ENCODE measurements at regions not wholly inside any gene's neighbourhood (a gene's known extent, or its start where the extent isn't known, plus 50 kb on each side); places are given as distances from the start of the nearest gene placed in this dataset.

DNA sequence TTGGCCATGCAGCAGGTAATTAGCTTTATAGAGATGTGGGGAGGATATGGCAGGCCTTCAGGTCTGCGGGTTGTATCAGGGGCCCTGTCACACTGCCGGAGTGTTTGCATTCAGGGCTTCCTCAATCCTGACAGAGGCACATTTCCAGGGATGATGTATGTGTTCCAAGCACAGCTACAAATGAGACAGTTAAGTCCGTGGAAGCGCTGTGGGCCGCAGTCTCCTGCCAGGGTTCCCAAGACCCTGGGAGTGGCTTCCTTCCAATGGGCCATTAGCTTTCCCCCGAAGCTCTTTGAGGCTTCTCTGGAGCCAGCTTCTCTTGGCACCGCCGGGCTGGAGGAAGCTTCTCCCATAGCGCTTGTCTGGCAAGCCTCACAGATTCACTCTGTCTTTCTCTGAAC is 1524.7 kb upstream of the TMEM132C start:
- peak; percentile 84 for DNase-seq

DNA sequence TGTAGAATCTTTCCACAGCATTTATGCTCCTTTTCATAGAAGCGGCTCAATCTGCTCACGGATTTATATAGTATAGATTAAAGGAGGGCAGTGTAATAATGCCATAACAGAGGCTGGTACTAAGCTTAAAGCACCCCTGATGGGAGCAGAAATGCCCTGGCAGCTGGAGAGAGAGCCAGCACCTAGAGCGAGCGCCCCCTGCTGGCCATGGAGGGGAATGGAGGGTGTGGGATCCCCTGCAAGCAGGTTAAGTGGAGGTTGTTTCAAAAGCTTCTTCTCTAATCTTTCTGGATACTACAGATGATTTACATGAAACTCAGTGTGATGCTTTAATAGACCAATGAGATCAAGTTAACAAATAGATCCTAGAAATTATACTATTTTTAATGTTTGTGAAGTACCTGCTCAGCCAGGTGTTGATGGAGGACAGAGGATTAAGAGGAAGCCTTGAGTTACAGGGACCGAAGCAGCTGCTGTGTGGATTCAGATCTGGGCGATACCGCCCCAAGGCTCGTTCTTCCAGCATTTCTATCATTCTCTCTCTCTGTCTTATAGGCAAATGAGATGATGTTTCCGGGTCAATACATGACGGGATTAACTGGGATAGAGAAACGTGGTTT is 1519.3 kb upstream of the TMEM132C start:
- DNase-seq, result peak; percentile 38

DNA sequence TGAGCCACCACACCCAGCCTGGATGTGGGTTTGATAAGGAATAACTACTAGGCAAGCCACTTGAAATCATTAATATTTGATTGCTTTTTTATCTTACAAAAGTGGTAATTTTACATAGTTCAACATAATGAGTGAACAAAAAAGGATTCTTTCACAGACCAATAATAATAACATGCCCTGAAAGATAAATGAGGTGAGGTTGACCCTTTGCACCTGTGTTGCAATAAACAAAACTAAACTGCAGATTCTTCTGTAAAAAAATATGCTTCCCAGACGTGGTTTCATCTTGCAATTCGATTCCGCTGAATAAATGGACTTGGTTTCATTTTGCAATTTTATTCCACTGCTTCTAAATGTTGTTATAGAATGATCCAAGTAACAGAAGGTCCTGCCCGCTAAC is 1514.9 kb upstream of the TMEM132C start:
- no peak for DNase-seq

DNA sequence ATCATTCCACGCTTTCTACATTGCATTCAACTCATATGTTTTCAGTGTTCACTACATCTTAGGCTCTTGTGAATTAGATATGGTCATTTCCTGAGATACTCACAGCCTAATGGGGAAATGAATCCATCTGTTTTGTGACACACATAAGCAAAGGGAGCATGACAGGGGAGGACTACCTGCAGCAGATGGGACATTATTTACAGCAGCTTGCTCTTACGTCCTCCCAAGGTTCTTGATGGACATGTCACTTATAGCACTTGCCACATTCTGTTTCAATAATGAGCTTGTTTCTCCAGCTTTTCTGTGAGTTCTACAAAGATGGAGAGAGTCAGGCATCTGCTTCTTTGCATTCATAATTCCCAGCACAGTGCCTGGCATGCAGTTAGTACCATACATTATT is 1509.6 kb upstream of the TMEM132C start:
- DNase-seq, result no peak

DNA sequence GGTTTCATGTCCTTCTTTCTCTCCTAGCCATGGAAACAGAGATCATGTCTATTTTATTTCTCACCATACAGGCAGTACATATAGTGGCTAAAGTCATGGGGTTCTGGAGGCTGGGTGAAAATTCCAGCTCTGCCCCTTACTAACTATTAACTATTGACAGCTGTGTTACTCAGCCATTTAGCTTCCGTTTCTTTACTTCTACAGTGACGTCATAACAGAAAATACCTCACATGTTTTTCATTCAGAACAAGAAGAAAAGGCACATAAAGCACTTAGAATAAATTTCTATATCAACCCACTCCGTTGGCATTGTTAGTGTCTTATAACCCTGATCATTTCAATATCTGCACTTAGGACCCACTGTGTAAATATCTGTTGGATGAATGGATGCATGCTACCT is 1506.9 kb upstream of the TMEM132C start:
- DNase-seq, result no peak

DNA sequence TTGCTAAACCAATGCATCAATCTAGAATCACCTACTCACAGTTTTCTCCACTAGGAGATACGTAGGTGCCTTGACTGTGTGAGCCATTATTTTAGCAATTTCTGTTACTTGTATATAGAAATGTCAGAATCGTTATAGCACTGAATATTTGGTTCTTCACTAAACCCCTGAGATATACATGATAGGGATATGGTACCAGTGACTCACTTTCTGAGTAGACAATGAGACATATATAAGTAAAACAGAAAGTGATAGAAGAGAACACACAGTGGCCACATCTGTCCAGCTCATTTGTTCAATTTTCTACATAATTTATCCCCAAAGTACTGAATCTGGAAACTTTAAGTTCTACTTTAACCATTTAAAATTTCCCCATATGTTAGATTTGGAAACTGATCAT is 1505.5 kb upstream of the TMEM132C start:
- no peak for DNase-seq

DNA sequence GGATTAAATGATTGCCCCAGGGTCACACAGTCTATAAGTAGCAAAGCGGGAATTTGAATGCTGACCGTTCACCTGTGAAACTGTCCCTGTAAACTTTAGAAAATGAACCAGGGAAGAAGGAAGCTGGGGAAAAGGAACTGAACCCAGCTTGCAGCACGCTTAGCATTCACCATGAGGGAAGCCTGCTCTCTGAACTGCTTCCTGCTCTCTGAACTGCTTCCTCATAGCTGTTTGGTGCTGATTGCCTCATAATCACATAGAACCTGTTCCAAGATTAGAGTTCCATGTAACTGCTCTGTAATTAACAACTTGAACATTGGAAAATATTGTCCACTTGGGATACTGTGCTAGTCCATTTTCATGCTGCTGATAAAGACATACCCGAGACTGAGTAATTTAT is 1504.8 kb upstream of the TMEM132C start:
- DNase-seq, result no peak

DNA sequence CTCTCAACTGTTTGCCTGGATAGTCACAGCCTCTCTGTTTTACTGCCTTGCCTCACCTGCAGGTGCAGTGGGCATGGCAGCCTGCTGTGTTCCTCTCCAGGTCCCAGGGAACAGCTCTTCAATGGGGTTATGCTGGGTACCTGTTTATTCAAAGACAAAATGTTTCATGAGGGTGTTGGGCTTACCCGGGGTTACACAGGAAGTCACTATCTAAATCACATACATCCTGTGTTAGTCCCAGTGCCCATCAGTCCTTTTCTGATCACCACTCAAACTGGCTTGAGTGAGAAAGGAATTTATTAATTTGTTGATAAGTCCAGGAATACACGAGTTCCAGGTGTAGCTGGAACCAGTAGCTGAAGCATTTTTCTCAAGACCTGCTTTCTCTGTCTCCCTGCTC is 1503.6 kb upstream of the TMEM132C start:
- no peak for DNase-seq

DNA sequence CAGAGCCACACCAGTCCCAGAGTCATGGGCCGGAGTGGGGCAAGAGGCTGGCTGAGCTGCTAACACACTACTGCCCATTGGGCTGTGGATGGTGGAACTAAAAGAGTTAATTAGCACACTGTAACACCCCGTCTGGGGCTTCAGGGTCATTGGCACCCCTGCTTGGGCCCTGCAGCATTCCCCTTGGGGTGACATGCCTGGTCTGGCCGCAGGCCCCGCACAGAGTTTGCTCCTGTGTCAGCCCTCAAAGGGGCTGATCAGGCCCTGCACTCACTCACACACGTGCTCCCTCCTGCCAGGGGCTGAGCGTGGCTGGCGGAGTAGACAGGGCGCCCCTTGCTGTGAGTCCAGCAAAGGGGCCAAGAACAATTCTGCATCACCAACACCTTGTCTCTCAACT is 1499.6 kb upstream of the TMEM132C start:
- no peak for DNase-seq

DNA sequence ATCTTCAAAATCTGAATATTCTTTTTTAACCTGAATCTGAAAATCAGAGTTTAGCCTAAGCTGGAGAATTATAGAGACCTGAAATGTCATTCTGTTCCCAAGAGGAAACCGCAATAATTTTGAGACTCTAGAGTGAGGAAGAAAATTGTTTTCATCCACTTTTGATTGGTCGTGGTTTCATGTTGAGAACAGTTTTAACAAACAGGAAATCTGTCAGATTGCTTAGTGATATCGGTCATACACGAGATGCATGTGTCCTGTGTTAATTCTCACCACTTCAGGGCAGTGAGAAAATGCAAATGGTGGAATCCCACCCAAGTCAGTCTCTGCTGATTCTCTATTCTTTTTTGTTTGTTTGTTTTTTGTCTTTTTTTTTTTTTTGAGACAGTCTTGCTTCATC is 1498.5 kb upstream of the TMEM132C start:
- DNase-seq, result no peak

DNA sequence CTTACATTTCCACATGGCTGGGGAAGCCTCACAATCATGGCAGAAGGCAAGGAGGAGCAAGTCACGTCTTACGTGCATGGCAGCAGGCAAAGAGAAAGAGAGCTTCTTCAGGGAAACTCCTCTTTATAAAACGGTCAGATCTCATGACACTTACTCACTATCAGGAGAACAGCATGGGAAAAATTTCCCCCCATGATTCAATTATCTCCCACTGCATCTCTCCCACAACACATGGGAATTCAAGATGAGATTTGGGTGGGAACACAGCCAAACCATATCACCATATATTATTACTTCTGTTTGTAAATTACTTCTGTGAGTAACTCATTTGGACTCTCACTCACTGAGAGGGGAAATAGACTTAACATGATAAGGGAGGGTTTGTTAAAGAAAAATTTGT is 1496.8 kb upstream of the TMEM132C start:
- no peak for DNase-seq

DNA sequence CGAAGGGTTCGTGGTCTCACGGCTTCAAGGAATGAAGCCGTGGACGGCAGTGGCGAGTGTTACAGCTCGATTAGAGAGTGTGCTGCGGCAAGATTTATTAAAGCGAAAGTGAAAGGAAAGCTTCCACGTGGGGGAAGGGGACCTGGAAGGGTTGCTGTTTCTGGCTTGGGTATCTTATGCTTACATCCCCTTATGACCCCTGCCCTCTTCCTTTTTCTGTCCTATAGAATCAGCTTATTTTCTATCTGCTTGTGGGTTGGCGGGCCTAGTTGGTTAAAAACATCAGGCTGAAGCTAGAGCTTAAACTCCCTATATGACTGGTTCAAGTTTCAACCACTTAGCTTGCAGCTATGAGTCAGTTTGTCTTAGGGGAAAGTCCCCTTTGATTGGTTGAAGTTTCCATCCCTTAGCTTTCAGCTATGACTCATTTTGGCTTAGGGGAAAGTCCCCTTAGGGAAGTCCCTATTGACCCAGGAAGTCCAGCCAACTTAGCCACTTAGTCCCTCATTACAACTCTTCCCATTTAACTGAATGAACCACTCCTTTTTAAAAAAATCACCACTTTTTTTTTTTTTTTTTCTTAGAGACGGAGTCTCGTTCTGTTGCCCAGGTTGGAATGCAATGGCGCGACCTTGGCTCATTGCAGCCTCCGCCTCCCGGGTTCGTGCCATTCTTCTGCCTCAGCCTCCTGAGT is 1494.7 kb upstream of the TMEM132C start:
- no peak for DNase-seq

DNA sequence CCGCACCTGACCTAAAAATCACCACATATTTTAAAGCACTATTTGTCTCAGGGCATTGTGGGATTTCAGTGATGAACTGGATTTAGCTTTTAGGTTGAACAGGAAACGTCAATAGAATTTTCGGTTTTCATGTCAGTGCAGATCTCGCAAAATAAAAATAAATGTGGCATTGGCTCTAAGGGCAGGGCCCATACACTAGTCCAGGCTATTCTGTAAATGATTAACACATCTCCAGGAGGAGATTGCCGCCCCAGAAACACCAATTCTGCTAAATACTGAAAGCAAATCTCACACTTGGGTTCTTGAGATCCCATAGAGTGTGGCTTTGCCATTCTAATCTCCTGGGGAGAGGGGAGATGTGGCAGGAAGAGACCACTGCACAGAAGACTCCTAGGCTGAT is 1494.0 kb upstream of the TMEM132C start:
- DNase-seq, result no peak

DNA sequence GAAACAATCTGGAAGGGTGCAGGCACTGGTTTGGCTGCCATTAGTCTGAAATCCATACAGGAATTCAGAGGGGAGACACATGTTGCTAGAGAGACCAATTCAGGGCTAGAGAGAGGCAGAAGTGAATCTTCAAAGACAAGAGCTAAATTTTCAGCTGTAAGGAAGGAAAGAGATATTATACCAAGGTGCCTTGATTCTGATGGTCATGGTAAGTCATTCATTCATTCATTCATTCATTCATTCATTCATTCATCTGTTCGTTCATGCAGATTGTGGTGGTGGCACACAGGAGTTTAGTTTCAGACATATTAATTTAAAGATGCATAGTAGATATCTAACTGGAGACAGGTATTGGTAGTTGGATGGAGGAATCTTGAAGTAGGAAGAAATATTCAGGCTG is 1493.5 kb upstream of the TMEM132C start:
- no peak for DNase-seq

DNA sequence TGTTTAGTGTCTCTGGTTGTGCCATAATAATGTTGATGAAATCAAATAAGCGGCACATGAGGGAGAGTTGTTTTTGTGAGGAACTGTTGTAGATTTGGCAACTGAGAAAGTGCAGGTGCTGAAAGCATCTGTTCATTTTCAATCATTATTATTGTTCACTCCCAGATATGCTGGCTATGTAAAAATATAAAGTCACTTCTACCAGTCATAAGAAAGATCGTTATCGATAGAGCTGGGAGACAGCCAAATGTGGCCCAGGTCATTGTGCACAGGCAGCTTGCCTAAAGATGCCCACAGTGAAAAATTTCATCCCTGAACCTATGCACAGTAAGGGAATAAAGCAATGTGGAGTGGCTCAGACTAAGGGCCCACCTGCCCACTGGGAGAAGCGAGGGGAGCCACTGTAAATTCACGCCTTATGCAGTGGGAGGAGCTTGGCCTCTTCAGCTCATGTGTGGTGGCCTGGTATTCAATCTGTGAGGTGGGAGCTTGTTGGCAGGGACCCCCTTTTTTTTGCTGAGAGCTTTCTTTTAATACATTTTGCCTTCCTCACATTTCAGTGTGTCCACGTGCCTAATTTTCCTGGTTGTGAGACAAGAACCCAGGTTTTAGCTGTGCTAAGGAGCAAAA is 1490.8 kb upstream of the TMEM132C start:
- no peak for DNase-seq

DNA sequence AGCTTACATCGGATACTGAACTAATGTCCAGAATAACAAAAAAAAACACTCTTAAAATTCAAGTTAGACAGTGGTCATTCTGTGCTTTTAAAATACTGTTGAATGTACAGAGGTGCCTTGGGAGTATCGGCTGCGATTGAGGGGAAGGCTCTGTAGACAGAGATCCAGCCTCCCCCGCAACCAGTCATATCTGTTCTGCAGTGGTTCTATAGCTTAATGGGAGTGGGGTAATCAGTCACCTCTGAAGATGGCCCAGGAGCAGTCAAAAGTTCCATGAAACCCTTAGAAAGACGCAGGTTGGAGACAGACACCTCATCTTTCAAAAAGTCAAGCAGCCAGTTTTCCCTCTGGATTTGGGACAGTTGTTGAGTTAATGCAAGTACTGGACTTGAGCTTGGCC is 1486.6 kb upstream of the TMEM132C start:
- no peak for DNase-seq

DNA sequence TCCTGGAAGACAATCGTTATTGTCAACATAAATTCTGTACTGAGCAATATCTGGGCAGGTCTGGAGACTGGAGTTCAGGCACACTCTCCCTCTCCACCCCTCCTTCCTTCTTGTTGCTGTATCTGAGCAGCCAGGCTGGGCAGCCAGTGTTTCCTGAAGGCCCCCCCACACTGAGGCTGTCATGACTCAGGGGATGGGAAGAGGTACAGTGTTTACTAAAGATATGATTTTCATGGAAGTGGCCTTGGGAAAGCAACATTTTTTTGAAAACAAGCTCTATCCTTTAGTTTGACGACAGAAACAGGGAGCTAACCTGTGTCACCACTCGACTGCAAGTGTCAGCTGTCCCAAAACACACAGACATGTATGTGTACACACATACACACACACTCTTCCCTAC is 1485.4 kb upstream of the TMEM132C start:
- DNase-seq, result no peak

DNA sequence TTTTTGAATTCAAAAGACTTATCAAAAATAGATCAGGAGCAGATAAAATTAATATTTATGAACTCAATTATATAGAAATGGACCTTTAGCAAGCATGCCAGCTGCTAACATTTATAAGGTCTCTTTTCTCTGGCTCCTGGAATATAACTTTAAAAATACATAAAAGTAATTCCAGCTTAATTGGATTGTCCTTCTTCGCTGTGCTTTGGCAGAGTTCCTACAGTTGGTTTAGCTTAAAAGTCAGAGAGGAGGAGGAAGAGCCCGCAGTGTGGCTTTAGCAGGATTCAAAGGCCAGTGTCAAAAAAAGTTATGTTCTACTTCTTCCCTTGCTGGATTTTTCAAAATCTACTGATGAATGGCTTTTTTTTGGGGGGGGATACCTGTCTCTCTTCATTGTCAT is 1484.9 kb upstream of the TMEM132C start:
- DNase-seq, result no peak

DNA sequence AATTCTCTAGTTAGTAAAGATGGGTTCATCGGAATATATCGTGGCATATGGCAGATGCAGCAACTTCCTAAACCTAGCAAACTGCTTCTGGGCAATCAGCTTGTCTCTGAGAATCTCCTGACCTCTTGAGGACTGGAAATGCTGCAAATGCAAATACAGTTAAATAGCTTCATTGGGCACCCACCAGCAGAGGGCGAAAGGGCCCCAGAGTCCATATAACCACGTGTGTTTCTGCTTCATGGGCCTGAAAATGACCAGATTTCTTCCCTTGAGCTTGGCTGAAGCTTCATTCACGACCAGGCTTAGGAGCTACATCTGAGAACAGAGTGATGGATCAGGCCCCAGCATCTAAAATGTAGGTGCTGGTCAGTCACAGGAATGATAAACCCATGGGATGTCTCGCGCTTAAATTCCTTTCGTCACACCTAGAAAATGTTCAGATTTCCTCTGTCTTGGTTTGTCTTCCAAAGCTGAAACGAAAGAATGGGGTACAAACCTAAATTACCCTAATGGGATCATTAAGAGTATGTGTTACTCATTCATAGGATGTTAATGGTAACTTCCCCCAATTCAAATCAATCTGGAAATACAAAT is 1482.5 kb upstream of the TMEM132C start:
- DNase-seq, result no peak

DNA sequence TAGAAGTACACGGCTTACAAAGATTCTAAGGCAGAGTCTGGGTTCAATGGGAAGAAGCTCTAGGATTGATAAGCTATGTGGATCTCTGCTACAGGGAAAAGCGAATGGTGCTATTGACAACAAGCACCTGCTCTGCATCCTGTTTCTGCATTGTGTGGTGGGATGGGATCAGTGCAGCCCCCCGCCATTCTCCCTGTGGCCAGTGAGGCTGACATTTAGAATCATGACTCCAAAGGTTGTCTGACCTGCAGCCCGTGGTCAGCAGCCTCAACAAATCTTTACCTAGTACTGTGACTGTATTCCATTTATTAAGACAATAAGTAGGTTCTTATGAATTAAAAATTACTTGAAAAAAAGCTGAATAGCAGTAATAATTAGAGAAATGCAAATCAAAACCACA is 1477.0 kb upstream of the TMEM132C start:
- DNase-seq, result no peak

DNA sequence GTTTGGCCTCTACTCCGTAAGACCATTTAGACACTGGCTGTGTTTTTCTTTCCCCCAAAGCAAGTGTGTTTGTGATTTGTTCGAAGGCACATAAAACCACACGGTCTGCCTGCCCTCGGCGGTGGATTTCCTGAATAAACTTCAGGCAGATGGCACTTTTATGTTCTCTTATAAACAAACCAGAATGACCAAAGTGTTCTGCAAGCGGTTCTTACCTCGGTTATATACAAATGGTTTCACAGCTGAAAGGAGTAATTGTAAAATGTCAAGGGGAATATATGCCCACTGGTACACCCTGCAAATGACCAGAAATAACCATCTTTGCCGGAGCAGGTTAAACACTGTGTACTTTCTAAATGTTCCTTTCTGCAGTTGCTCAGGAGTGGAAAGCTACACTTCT is 1475.8 kb upstream of the TMEM132C start:
- no peak for DNase-seq

DNA sequence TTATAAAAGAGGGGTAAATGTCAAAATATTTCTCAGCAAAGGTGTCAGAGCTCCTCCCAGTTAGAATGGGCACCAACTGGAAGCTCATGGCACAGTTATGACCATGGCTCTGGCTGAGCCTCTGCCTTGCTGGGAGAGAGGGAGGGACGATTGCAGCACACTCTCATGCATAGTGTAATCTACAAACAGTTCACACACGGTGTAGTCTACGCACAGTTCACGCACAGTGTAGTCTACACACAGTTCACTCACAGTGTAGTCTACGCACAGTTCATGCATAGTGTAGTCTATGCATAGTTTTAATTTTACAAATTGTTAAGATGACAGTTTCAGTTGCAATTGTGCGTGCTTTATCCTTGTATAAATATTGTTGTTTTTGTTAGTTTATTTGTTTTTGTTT is 1474.6 kb upstream of the TMEM132C start:
- no peak for DNase-seq

DNA sequence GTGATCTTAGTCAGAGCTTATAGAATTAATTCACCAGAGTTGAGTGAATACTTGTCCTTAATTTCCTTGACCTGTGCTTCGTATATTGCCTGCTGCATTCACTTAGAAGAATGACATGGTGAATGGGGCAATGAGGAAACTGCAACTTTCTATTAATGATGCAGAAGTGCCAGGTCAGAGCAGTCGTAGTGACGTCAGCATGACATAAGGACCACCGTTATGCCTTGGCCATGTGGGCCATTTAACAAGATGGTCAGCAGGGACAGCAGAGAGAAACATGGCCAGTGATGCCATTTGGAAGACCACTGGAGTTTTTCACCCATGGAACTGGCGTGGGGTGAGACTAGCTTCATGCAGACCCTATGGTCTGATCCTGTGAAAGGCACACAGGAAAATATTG is 1469.4 kb upstream of the TMEM132C start:
- DNase-seq, result no peak

DNA sequence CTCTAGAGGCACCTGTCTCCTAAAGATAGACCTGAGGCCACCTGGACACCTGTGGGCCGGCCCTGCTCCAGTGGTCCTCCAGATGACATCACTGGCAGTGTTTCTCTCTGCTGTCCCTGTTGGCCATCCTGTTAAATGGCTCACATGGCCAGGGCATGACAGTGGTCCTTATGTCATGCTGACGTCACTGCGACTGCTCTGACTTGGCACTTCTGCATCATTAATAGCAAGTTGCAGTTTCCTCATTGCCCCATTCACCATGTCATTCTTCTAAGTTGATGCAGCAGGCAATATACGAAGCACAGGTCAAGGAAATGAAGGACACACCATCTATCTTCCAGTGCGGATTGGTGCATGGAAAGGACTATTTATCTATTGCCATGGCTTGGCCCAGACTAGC is 1468.5 kb upstream of the TMEM132C start:
- DNase-seq, result no peak
